Glutamatergic neuron (in vitro differentiated cells): ENCODE measurements at regions not wholly inside any gene's neighbourhood (a gene's known extent, or its start where the extent isn't known, plus 50 kb on each side); places are given as distances from the start of the nearest gene placed in this dataset.

Experiments
- DNase-seq: peaks from one replicate; pipeline ENCODE4 v3.0.0; 2022
- H3K27ac Mint-ChIP-seq: one replicate; pipeline ENCODE4 v1.8.0; 2020; ENCODE audit warnings: mild to moderate bottlenecking, mixed read lengths, inconsistent platforms; ENCODE audit not compliant: unreplicated experiment
- H3K27me3 Mint-ChIP-seq: one replicate; pipeline ENCODE4 v1.8.0; 2020; ENCODE audit warnings: mild to moderate bottlenecking, moderate library complexity, mixed read lengths, inconsistent platforms; ENCODE audit not compliant: unreplicated experiment
- H3K36me3 Mint-ChIP-seq: one replicate; pipeline ENCODE4 v1.8.0; 2020; ENCODE audit warnings: mild to moderate bottlenecking, mixed read lengths, inconsistent platforms; ENCODE audit not compliant: unreplicated experiment
- H3K4me1 Mint-ChIP-seq: one replicate; pipeline ENCODE4 v1.8.0; 2020; ENCODE audit warnings: mild to moderate bottlenecking, low read depth, mixed read lengths, inconsistent platforms; ENCODE audit not compliant: unreplicated experiment
- H3K4me3 Mint-ChIP-seq: one replicate; pipeline ENCODE4 v1.8.0; 2020; ENCODE audit warnings: mild to moderate bottlenecking, mixed read lengths, inconsistent platforms; ENCODE audit not compliant: unreplicated experiment
- H3K9me3 Mint-ChIP-seq: one replicate; pipeline ENCODE4 v1.8.0; 2020; ENCODE audit warnings: mild to moderate bottlenecking, moderate library complexity, mixed read lengths, inconsistent platforms; ENCODE audit not compliant: unreplicated experiment
- TF ChIP-seq, protein P1 (sequence below): fragments of 200-600 bp; sonication (generic); IDR thresholded peaks from one replicate; pipeline ENCODE4 v1.5.0; 2021; ENCODE audit not compliant: partially characterized antibody, unreplicated experiment

DNA sequence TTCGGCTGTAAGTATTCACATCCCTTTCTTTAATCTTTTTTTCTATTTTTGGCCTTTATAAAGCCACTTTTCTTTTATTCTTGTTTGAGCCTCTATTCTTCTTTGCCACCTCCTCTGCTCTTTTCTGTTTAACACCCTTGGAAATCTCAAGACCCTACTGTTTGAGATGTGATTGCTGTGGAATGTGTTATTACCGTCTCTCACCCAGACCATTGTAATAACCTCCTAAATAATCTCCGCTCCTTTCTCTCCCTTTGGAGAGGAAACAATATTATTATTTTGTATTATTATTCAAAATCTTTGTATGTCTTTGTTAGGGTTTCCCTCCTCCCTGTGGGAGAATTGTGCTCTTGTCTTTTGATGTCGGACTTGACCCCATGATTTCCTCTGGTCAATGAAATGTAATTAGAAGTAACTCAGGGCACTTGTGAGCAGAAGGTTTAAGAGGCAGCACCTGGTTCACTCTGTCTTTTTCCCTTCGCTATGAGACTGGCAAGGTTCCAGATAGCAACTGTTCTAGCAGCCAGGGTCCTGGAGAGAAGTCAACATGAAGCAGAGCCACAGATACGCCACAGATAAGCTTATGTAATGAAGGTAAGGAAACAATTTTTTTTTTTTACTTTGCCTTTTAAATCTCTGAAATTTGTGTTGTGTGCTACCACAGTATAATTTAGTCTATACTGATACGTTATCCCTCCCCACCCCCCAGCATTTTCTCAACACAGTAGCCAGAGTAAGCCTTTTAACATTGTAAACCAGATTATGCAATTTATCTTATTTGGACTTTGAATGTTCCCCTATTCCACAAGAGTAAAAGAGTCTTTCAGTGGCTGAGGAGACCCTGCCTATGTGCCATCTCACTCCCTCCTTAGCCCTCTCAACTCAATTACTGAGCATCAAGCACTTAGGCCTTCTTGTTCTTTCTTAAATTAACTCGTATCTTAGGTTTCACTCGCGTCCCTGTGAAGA is 601.2 kb upstream of the ZNF804A start:
- Mint-ChIP-seq H3K27ac (peak overlapping the region; percentile 18), H3K4me1 (peaks cover 11% of the 10 kb centered on the region), H3K27me3 (no peaks in the 10 kb centered on the region), H3K36me3 (no peaks in the 10 kb centered on the region), H3K4me3 (no peak overlapping the region), H3K9me3 (no peaks in the 10 kb centered on the region)
- TF ChIP-seq, protein P1, sequence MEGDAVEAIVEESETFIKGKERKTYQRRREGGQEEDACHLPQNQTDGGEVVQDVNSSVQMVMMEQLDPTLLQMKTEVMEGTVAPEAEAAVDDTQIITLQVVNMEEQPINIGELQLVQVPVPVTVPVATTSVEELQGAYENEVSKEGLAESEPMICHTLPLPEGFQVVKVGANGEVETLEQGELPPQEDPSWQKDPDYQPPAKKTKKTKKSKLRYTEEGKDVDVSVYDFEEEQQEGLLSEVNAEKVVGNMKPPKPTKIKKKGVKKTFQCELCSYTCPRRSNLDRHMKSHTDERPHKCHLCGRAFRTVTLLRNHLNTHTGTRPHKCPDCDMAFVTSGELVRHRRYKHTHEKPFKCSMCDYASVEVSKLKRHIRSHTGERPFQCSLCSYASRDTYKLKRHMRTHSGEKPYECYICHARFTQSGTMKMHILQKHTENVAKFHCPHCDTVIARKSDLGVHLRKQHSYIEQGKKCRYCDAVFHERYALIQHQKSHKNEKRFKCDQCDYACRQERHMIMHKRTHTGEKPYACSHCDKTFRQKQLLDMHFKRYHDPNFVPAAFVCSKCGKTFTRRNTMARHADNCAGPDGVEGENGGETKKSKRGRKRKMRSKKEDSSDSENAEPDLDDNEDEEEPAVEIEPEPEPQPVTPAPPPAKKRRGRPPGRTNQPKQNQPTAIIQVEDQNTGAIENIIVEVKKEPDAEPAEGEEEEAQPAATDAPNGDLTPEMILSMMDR, result no peak
- no peak for DNase-seq

DNA sequence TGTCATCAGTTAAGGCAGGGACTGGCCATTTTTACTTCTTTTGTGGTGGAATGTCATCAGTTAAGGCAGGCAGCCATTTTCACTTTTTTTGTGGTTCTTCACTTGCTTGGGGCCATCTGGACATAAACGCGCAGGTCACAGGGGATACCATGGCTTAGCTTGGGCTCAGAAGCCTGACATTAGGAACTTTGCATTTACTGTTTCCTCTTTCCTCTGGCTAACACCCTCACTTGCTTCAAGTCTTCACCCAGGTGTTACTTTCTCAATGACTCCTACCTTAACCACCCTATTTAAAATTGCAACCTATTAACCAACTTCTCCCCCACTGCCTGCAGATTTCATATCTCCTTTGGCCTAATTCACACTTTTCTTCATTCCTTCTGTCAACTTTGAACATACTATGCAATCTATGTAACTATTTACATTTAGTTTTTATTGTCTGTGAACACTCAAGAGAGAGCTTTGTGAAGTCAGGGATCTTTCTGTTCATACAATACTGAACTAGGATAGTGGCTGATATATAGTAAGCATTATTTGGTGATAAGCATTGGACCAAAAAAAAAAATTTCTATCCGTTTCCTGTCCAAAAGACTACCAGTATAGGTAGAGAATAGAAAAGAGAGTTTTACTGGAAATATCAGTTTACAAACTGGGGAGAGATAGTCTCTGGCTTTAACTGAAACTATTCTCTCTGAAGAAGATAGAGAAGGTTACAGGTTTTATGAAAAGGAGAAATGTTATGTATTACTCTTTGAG is 600.1 kb upstream of the ZNF804A start:
- Mint-ChIP-seq H3K4me3 (no peak overlapping the region), H3K27me3 (no peaks in the 10 kb centered on the region), H3K9me3 (no peaks in the 10 kb centered on the region), H3K36me3 (no peaks in the 10 kb centered on the region), H3K27ac (peak overlapping the region; percentile 18), H3K4me1 (peaks cover 11% of the 10 kb centered on the region)
- TF ChIP-seq, protein P1, result no peak
- no peak for DNase-seq

DNA sequence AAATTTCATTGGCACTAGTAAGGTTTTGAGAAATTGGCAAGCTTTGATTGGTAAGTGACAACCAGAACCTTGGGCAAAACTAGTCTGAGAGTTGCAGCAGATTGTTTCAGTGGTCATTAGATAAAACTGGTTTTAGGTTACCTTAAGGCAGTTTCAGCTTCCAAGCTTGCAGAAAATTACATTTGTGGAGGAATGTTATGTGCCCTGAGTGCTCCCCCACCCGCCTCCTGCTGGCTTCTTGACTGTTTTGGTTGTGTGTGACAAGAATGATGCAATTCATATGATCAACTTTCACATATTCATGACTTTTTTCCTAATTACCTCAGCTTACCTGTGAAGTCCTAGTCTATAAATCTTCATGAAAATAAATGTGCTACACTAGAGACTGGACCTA is 599.5 kb upstream of the ZNF804A start:
- TF ChIP-seq, protein P1, result no peak
- Mint-ChIP-seq H3K4me1 (peaks cover 11% of the 10 kb centered on the region), H3K36me3 (no peaks in the 10 kb centered on the region), H3K27me3 (no peaks in the 10 kb centered on the region), H3K9me3 (no peaks in the 10 kb centered on the region), H3K4me3 (no peak overlapping the region), H3K27ac (no peak overlapping the region)
- DNase-seq, result no peak

DNA sequence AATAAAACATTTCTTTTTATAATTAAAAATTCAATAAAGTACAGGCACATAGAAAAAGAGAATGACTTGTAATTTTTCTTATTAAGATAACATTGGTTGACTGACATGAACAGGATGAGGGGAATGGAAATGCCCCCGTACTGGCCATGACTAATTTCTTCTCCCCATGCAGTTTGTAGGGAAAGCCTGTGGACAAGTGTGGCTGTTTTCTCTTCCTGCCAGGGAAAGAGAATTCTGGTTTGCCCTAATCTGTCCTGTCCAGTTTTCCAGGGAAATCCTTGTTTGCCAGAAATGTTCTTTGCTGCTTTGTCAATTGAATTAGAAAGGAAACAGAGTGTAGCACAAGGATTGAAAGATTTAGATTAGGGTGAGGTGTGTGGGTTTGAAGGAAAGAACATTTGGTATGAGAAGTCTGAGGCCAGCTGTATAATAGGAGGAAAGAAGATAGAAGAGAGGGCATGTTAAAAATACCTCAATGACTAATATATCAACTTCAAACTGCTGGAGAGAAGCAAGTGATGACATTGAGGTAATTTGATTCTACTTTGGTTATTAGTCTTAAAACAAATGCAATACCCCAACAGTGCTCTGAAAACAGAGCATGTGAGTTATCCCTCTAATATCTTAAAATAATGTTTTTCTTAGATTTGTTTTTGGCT is 593.9 kb upstream of the ZNF804A start:
- Mint-ChIP-seq H3K4me1 (peaks cover 8% of the 10 kb centered on the region), H3K4me3 (no peak overlapping the region), H3K27ac (no peak overlapping the region), H3K9me3 (no peaks in the 10 kb centered on the region), H3K27me3 (no peaks in the 10 kb centered on the region), H3K36me3 (no peaks in the 10 kb centered on the region)
- no peak for DNase-seq
- TF ChIP-seq, protein P1, result no peak
